Karpas-422 (cell line): ENCODE measurements at regions not wholly inside any gene's neighbourhood (a gene's known extent, or its start where the extent isn't known, plus 50 kb on each side); places are given as distances from the start of the nearest gene placed in this dataset.

ENCODE experiments used
- DNase-seq: peaks from one replicate; pipeline ENCODE4 v3.0.0-alpha.2; 2015
- H2AFZ ChIP-seq: fragments of 200-600 bp; sonication (generic); 2 replicates; pipeline ENCODE4 v1.6.1; 2014; ENCODE audit warnings: antibody characterized with exemption, low read length, mixed read lengths
- H3K27ac ChIP-seq: fragments of 200-600 bp; sonication (generic); 2 replicates; pipeline ENCODE4 v1.5.1; 2014; ENCODE audit warnings: mild to moderate bottlenecking, low read length, moderate library complexity
- H3K27me3 ChIP-seq: fragments of 200-600 bp; sonication (generic); 2 replicates; pipeline ENCODE4 v1.6.1; 2014; ENCODE audit warnings: low read length, mixed read lengths
- H3K36me3 ChIP-seq: fragments of 200-600 bp; sonication (generic); 2 replicates; pipeline ENCODE4 v1.6.1; 2014; ENCODE audit warnings: low read length, mixed read lengths; ENCODE audit not compliant: insufficient read depth
- H3K4me1 ChIP-seq: fragments of 200-600 bp; sonication (generic); 2 replicates; pipeline ENCODE4 v1.6.1; 2014; ENCODE audit warnings: mild to moderate bottlenecking, low read length, mixed read lengths
- H3K4me2 ChIP-seq: fragments of 200-600 bp; sonication (generic); 2 replicates; pipeline ENCODE4 v1.6.1; 2014; ENCODE audit warnings: low read length, low read depth, mild to moderate bottlenecking; ENCODE audit not compliant: poor library complexity, severe bottlenecking
- H3K4me3 ChIP-seq: fragments of 200-600 bp; sonication (generic); 2 replicates; pipeline ENCODE4 v1.5.1; 2014; ENCODE audit warnings: mild to moderate bottlenecking, antibody characterized with exemption, low read length, mixed read lengths
- H3K79me2 ChIP-seq: fragments of 200-600 bp; sonication (generic); 2 replicates; pipeline ENCODE4 v1.6.1; 2014; ENCODE audit warnings: mild to moderate bottlenecking, low read length, mixed read lengths
- H3K9ac ChIP-seq: fragments of 200-600 bp; sonication (generic); 2 replicates; pipeline ENCODE4 v1.6.0; 2014; ENCODE audit warnings: low read length
- H3K9me2 ChIP-seq: fragments of 200-600 bp; sonication (generic), shearing (Covaris generic); replicated peaks from 2 replicates; pipeline ENCODE4 v1.6.0; 2014; ENCODE audit warnings: mild to moderate bottlenecking, low read length, moderate library complexity; ENCODE audit not compliant: insufficient read depth
- H3K9me3 ChIP-seq: fragments of 300-700, 200-600 bp; sonication (generic); 2 replicates; pipeline ENCODE4 v1.6.1; 2014; ENCODE audit warnings: low read length, mixed read lengths
- H4K20me1 ChIP-seq: fragments of 200-600 bp; sonication (generic); 2 replicates; pipeline ENCODE4 v1.6.1; 2014; ENCODE audit warnings: mild to moderate bottlenecking, antibody characterized with exemption, low read length, low read depth; ENCODE audit not compliant: insufficient read depth

GRCh38 chr11:116418388-116419041 is 354.3 kb downstream of the BUD13 start:
- Histone ChIP-seq H3K27ac (no peak overlapping the region), H2AFZ (no peak overlapping the region), H3K36me3 (no peaks in the 10 kb centered on the region), H3K9me2 (no peaks in the 10 kb centered on the region), H3K9me3 (no peaks in the 10 kb centered on the region), H3K4me3 (no peak overlapping the region), H3K4me1 (no peaks in the 10 kb centered on the region), H3K9ac (no peak overlapping the region), H3K4me2 (no peak overlapping the region), H4K20me1 (no peaks in the 10 kb centered on the region), H3K79me2 (no peaks in the 10 kb centered on the region), H3K27me3 (no peaks in the 10 kb centered on the region)
- DNase-seq = no peak

- Histone ChIP-seq H3K4me1 (no peaks in the 10 kb centered on the region), H2AFZ (no peak overlapping the region), H3K79me2 (no peaks in the 10 kb centered on the region), H3K36me3 (no peaks in the 10 kb centered on the region), H3K4me3 (no peak overlapping the region), H3K9me3 (no peaks in the 10 kb centered on the region), H3K27ac (no peak overlapping the region), H3K4me2 (no peak overlapping the region), H3K27me3 (no peaks in the 10 kb centered on the region), H4K20me1 (no peaks in the 10 kb centered on the region), H3K9ac (no peak overlapping the region), H3K9me2 (no peaks in the 10 kb centered on the region)
- DNase-seq = no peak
Measured at GRCh38 chr11:116416852-116417251, 355.9 kb downstream of the BUD13 start.

DNA sequence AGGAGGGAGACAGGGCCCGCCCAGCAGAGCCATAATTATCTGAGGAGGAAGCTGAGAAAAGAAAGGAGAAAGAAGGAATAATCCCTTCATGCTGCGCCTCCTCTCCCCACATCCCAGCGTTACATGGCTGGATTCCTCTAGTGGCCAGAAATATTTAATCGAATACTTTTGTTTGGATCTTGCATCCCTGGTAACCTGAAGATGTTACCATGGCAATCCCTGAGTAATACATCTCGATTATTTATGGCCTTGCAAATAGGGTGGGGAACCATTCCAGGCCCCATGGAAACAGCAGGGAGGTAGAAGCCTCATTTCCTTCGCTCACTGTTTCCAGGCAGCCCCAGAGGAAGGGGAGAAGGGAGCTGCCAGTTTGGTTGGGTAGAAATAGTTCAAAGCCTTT is 357.7 kb downstream of the BUD13 start:
- Histone ChIP-seq H2AFZ (no peak overlapping the region), H3K27ac (no peak overlapping the region), H3K4me2 (no peak overlapping the region), H3K9ac (no peak overlapping the region), H3K27me3 (no peaks in the 10 kb centered on the region), H3K4me3 (no peak overlapping the region), H3K9me2 (no peaks in the 10 kb centered on the region), H3K79me2 (no peaks in the 10 kb centered on the region), H3K9me3 (no peaks in the 10 kb centered on the region), H3K36me3 (no peaks in the 10 kb centered on the region), H4K20me1 (no peaks in the 10 kb centered on the region), H3K4me1 (no peaks in the 10 kb centered on the region)
- no peak for DNase-seq

GRCh38 chr11:116414357-116414880 is 358.4 kb downstream of the BUD13 start:
- Histone ChIP-seq H2AFZ (no peak overlapping the region), H3K27me3 (no peaks in the 10 kb centered on the region), H3K27ac (no peak overlapping the region), H3K4me2 (no peak overlapping the region), H3K9ac (no peak overlapping the region), H3K4me1 (no peaks in the 10 kb centered on the region), H3K36me3 (no peaks in the 10 kb centered on the region), H4K20me1 (no peaks in the 10 kb centered on the region), H3K4me3 (no peak overlapping the region), H3K79me2 (no peaks in the 10 kb centered on the region), H3K9me2 (no peaks in the 10 kb centered on the region), H3K9me3 (no peaks in the 10 kb centered on the region)
- no peak for DNase-seq

- Histone ChIP-seq H4K20me1 (no peaks in the 10 kb centered on the region), H3K9me2 (no peaks in the 10 kb centered on the region), H3K27me3 (no peaks in the 10 kb centered on the region), H3K36me3 (no peaks in the 10 kb centered on the region), H2AFZ (no peak overlapping the region), H3K4me2 (no peak overlapping the region), H3K79me2 (no peaks in the 10 kb centered on the region), H3K4me1 (no peaks in the 10 kb centered on the region), H3K9ac (no peak overlapping the region), H3K27ac (no peak overlapping the region), H3K4me3 (no peak overlapping the region), H3K9me3 (no peaks in the 10 kb centered on the region)
- DNase-seq = no peak
Measured at GRCh38 chr11:116413301-116414242, 359.2 kb downstream of the BUD13 start.

- Histone ChIP-seq H3K27me3 (no peaks in the 10 kb centered on the region), H3K9me3 (no peaks in the 10 kb centered on the region), H3K27ac (no peak overlapping the region), H3K79me2 (no peaks in the 10 kb centered on the region), H3K4me3 (no peak overlapping the region), H3K4me1 (no peaks in the 10 kb centered on the region), H3K4me2 (no peak overlapping the region), H2AFZ (no peak overlapping the region), H3K36me3 (no peaks in the 10 kb centered on the region), H4K20me1 (no peaks in the 10 kb centered on the region), H3K9me2 (no peaks in the 10 kb centered on the region), H3K9ac (no peak overlapping the region)
- no peak for DNase-seq
Measured at GRCh38 chr11:116412118-116412889, 360.5 kb downstream of the BUD13 start.

DNA sequence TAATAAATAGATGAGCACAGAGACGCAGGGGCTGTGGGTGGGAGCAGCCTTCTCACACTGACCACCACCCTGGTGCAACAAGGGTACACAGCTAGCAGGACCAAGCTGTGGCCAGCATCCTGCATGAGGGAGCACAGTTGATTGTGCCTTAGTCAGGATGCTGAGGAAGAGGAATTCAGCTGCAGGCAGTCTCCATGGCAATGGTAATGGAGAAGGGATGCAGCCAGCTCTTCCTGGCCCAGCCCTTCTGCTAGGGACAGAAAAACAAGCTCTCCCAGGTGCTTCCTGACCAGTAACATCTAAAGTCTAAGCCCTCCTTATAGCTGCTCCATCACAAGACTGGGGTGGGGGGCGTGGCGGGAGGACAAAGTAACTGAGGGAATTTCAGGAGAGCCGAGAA is 363.5 kb downstream of the BUD13 start:
- Histone ChIP-seq H3K27me3 (no peaks in the 10 kb centered on the region), H3K4me3 (no peak overlapping the region), H4K20me1 (no peaks in the 10 kb centered on the region), H3K9ac (no peak overlapping the region), H2AFZ (no peak overlapping the region), H3K79me2 (no peaks in the 10 kb centered on the region), H3K36me3 (no peaks in the 10 kb centered on the region), H3K4me1 (no peaks in the 10 kb centered on the region), H3K9me3 (no peaks in the 10 kb centered on the region), H3K27ac (no peak overlapping the region), H3K9me2 (no peaks in the 10 kb centered on the region), H3K4me2 (no peak overlapping the region)
- no peak for DNase-seq

DNA sequence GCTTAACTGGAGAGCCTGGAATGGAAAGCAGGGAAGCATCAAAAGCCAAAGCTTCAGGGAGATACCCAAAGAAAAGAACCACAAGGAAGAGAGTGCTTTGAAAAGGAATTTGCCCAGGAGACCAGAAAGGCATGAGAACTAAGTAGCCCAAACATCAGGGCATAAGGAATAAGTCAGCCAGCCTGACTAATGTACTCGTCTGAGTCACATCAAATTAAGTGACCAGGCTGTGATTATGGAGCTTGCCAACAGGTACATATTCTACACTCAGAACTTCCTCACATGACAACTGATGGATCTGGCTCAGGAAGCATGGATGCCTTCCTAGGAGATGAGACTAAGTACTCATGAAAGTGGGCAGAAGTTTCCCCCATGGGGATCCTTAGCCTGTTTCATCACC is 366.7 kb downstream of the BUD13 start:
- no peak for DNase-seq
- no peaks in the 10 kb centered on the region for H4K20me1 ChIP-seq
- H3K4me1 ChIP-seq = no peaks in the 10 kb centered on the region
- H3K9ac ChIP-seq = no peak overlapping the region
- no peaks in the 10 kb centered on the region for H3K79me2 ChIP-seq
- no peaks in the 10 kb centered on the region for H3K27me3 ChIP-seq
- H3K27ac ChIP-seq = no peak overlapping the region
- H3K36me3 ChIP-seq = no peaks in the 10 kb centered on the region
- H3K9me2 ChIP-seq = no peaks in the 10 kb centered on the region
- no peak overlapping the region for H3K4me3 ChIP-seq
- no peak overlapping the region for H2AFZ ChIP-seq
- no peak overlapping the region for H3K4me2 ChIP-seq
- H3K9me3 ChIP-seq = no peaks in the 10 kb centered on the region
